ENCODE measurements at regions not wholly inside any gene's neighbourhood (a gene's known extent, or its start where the extent isn't known, plus 50 kb on each side); places are given as distances from the start of the nearest gene placed in this dataset.

DNA sequence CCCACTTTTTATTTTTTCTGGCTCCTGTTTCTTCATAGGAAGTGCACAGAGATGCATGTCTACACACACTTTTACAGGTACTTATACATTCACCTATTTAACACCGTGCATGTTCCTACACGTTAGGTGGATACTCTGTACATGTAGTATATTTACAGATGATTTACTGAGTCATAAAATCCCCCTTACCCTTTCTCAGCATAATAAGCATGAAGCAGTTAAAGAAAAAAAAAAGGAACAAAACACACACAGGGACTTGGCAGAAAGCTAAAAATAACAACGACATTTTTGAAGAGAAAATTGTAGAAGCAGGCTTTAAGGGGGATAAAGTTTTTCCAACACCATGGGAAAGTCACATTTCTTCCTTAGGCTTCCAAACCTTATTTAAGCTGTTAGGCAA lies 96.4 kb upstream of the IQCM start:
- no peak for TF ChIP-seq POLR2A (IDR thresholded peaks at IDR 0.05)
- TF ChIP-seq, protein P1, sequence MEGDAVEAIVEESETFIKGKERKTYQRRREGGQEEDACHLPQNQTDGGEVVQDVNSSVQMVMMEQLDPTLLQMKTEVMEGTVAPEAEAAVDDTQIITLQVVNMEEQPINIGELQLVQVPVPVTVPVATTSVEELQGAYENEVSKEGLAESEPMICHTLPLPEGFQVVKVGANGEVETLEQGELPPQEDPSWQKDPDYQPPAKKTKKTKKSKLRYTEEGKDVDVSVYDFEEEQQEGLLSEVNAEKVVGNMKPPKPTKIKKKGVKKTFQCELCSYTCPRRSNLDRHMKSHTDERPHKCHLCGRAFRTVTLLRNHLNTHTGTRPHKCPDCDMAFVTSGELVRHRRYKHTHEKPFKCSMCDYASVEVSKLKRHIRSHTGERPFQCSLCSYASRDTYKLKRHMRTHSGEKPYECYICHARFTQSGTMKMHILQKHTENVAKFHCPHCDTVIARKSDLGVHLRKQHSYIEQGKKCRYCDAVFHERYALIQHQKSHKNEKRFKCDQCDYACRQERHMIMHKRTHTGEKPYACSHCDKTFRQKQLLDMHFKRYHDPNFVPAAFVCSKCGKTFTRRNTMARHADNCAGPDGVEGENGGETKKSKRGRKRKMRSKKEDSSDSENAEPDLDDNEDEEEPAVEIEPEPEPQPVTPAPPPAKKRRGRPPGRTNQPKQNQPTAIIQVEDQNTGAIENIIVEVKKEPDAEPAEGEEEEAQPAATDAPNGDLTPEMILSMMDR (IDR thresholded peaks at IDR 0.05) = no peak
